ENCODE measurements at regions not wholly inside any gene's neighbourhood (a gene's known extent, or its start where the extent isn't known, plus 50 kb on each side); places are given as distances from the start of the nearest gene placed in this dataset.

- 93 to 97% (median 95%) methylated on average over 4 of the region's 4 CpGs for WGBS, 5 donors
- TF ChIP-seq EP300 (IDR thresholded peaks at IDR 0.05) (no peak), POLR2AphosphoS5 (IDR thresholded peaks at IDR 0.05) (no peak), POLR2A (IDR thresholded peaks at IDR 0.05) (no peak), CTCF (IDR thresholded peaks at IDR 0.05) (no peak)
- intact Hi-C loops (cut with DNase I; ENCODE audit: low total_unique reads): no loop called here
- Histone ChIP-seq H3K4me1 (peaks cover 0 to 25% (median 10%) of the 10 kb centered on the region in 4 donors), H3K9me3 (peaks cover 0 to 2% (median 0%) of the 10 kb centered on the region in 4 donors), H3K36me3 (no peaks in the 10 kb centered on the region), H3K27me3 (no peaks in the 10 kb centered on the region), H3K4me3 (no peak overlapping the region), H3K27ac (no peak overlapping the region)
- DNase-seq: no peak
Measured at GRCh38 chr21:28144653-28145052, 848.0 kb downstream of the LTN1 start.

GRCh38 chr21:28144089-28144488, 848.6 kb downstream of the LTN1 start:
- Histone ChIP-seq H3K4me1 (peaks cover 0 to 25% (median 10%) of the 10 kb centered on the region in 4 donors), H3K27ac (no peak overlapping the region), H3K27me3 (no peaks in the 10 kb centered on the region), H3K9me3 (peaks cover 0 to 7% (median 2%) of the 10 kb centered on the region in 4 donors), H3K4me3 (no peak overlapping the region), H3K36me3 (no peaks in the 10 kb centered on the region)
- intact Hi-C loops (cut with DNase I; ENCODE audit: low total_unique reads): no loop called here
- no peak for DNase-seq
- TF ChIP-seq POLR2A (IDR thresholded peaks at IDR 0.05) (no peak), POLR2AphosphoS5 (IDR thresholded peaks at IDR 0.05) (no peak)

- TF ChIP-seq EP300 (IDR thresholded peaks at IDR 0.05): no peak
- TF ChIP-seq POLR2A (IDR thresholded peaks at IDR 0.05): no peak
- peak in 1 of 3 donors; percentile 41 for TF ChIP-seq POLR2AphosphoS5 (IDR thresholded peaks at IDR 0.05)
- intact Hi-C loops (cut with DNase I; ENCODE audit: low total_unique reads): no loop called here
- Histone ChIP-seq H3K9me3 (peaks cover 0 to 7% (median 3%) of the 10 kb centered on the region in 4 donors), H3K36me3 (no peaks in the 10 kb centered on the region), H3K4me1 (peaks cover 0 to 18% (median 6%) of the 10 kb centered on the region in 4 donors), H3K27me3 (no peaks in the 10 kb centered on the region), H3K4me3 (no peak overlapping the region), H3K27ac (peak overlapping the region in 3 of 5 donors; percentile 10 to 62 (median 51))
- DNase-seq: no peak
Measured at GRCh38 chr21:28142697-28143096, 850.0 kb downstream of the LTN1 start.

GRCh38 chr21:28138272-28138671, 854.4 kb downstream of the LTN1 start:
- Histone ChIP-seq H3K4me1 (peaks cover 0 to 11% (median 3%) of the 10 kb centered on the region in 4 donors), H3K36me3 (no peaks in the 10 kb centered on the region), H3K4me3 (no peak overlapping the region), H3K9me3 (peaks cover 0 to 7% (median 3%) of the 10 kb centered on the region in 4 donors), H3K27ac (no peak overlapping the region), H3K27me3 (no peaks in the 10 kb centered on the region)
- intact Hi-C loops (cut with DNase I; ENCODE audit: low total_unique reads): no loop called here
- no peak for DNase-seq
- no peak for TF ChIP-seq POLR2A (IDR thresholded peaks at IDR 0.05)
- no peak for TF ChIP-seq EP300 (IDR thresholded peaks at IDR 0.05)
- TF ChIP-seq CTCF (IDR thresholded peaks at IDR 0.05): no peak
- no peak for TF ChIP-seq POLR2AphosphoS5 (IDR thresholded peaks at IDR 0.05)
- 85 to 93% (median 90%) methylated on average over 2 of the region's 2 CpGs for WGBS, 5 donors

GRCh38 chr21:28136656-28137255, 855.9 kb downstream of the LTN1 start:
- no peak overlapping the region for H3K27ac ChIP-seq
- H3K27me3 ChIP-seq: no peaks in the 10 kb centered on the region
- no peaks in the 10 kb centered on the region for H3K36me3 ChIP-seq
- DNase-seq: no peak
- WGBS, 5 donors: 58 to 96% (median 77%) methylated on average over 3 of the region's 3 CpGs
- no peak overlapping the region for H3K4me3 ChIP-seq
- no peaks in the 10 kb centered on the region for H3K4me1 ChIP-seq
- TF ChIP-seq POLR2AphosphoS5 (IDR thresholded peaks at IDR 0.05) (no peak), EP300 (IDR thresholded peaks at IDR 0.05) (no peak), CTCF (IDR thresholded peaks at IDR 0.05) (no peak), POLR2A (IDR thresholded peaks at IDR 0.05) (no peak)
- peaks cover 0 to 11% (median 3%) of the 10 kb centered on the region in 4 donors for H3K9me3 ChIP-seq
- intact Hi-C loops (cut with DNase I; ENCODE audit: low total_unique reads): no loop called here
